ENCODE measurements at regions not wholly inside any gene's neighbourhood (a gene's known extent, or its start where the extent isn't known, plus 50 kb on each side); places are given as distances from the start of the nearest gene placed in this dataset.
"Not testable (repeated sequence)": the region's sequence is repeated elsewhere in the genome, so short reads cannot be mapped to it uniquely, and the experiment has no call there.

DNA sequence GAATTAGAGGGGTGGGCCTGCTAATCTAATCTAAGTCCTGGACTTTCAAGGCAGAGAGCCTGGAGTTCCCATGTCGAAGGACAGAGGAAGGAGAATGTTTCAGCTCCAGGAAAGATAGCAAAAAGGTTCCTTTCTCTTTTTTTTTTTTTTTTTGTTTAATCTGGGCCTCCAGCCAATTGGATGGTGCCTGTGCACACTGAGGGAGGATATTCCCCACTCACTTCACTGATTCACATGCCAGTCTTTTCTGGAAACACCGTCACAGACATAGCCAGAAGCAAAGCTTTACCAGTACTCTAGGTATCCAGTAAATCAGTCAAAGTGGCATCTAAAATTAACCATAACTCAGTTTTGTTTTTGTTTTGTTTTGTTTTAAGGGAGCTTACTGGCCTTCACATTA, 721.1 kb downstream of the TENT5A start:
- TF ChIP-seq, protein P1, sequence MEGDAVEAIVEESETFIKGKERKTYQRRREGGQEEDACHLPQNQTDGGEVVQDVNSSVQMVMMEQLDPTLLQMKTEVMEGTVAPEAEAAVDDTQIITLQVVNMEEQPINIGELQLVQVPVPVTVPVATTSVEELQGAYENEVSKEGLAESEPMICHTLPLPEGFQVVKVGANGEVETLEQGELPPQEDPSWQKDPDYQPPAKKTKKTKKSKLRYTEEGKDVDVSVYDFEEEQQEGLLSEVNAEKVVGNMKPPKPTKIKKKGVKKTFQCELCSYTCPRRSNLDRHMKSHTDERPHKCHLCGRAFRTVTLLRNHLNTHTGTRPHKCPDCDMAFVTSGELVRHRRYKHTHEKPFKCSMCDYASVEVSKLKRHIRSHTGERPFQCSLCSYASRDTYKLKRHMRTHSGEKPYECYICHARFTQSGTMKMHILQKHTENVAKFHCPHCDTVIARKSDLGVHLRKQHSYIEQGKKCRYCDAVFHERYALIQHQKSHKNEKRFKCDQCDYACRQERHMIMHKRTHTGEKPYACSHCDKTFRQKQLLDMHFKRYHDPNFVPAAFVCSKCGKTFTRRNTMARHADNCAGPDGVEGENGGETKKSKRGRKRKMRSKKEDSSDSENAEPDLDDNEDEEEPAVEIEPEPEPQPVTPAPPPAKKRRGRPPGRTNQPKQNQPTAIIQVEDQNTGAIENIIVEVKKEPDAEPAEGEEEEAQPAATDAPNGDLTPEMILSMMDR (IDR thresholded peaks at IDR 0.05; ENCODE audit: unreplicated experiment): no peak
- Mint-ChIP-seq H3K36me3 (ENCODE audit: insufficient read depth) (no peaks in the 10 kb centered on the region), H3K27ac (no peak overlapping the region), H3K4me3 (ENCODE audit: low read depth) (no peak overlapping the region), H3K9me3 (ENCODE audit: low read depth) (peaks cover 5% of the 10 kb centered on the region), H3K27me3 (no peaks in the 10 kb centered on the region), H3K4me1 (ENCODE audit: low read depth) (no peaks in the 10 kb centered on the region)
- no peak for DNase-seq (ENCODE audit: low spot score, unreplicated experiment)

DNA sequence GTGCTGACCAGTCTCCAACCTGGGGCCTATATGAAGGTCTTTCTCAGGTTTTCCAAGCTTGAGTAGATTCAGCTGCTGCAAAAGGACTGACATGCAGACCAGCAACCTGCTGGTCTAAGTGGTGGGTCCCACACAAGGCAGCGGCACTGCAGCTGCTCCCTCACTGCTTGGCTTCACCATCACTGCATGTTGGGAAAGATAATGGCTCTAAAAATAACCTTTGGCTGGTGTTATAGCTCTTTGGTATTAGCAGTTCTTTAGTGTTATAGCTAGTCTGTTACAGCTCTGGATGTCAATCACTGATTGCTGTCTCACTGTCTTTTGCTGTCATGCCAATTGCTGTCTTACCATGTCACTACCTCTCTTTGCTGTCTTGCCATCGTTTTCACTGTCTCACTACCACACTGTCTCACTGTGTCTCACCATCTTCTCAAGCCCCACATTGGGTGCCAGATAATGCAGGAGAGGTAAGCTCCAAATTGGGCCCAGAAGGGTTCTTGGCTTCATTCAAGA, 726.4 kb downstream of the TENT5A start:
- no peak for DNase-seq (ENCODE audit: low spot score, unreplicated experiment)
- Mint-ChIP-seq H3K27ac (no peak overlapping the region), H3K4me1 (ENCODE audit: low read depth) (no peaks in the 10 kb centered on the region), H3K36me3 (ENCODE audit: insufficient read depth) (no peaks in the 10 kb centered on the region), H3K4me3 (ENCODE audit: low read depth) (no peak overlapping the region), H3K9me3 (ENCODE audit: low read depth) (peaks cover 25% of the 10 kb centered on the region), H3K27me3 (no peaks in the 10 kb centered on the region)
- TF ChIP-seq, protein P1 (IDR thresholded peaks at IDR 0.05; ENCODE audit: unreplicated experiment): no peak

DNA sequence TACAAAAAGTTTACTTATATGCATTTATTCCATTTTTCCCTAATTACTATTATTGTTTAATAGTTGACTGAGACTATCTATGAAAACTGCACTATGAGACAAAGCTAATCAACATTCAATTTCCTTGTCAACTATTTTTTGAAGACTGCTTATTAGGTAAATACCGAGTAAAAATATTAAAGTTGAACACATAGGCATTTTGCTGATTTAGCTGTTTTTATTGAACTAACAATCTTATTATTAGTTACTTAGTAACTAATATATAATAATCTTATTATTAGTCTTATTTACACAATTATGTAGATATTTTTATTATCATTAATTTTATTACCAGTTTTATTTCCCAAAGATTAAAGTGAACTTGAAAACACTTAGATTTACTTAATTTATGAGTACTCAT, 728.8 kb downstream of the TENT5A start:
- Mint-ChIP-seq H3K4me1 (ENCODE audit: low read depth) (no peaks in the 10 kb centered on the region), H3K4me3 (ENCODE audit: low read depth) (no peak overlapping the region), H3K9me3 (ENCODE audit: low read depth) (peaks cover 35% of the 10 kb centered on the region), H3K36me3 (ENCODE audit: insufficient read depth) (no peaks in the 10 kb centered on the region), H3K27ac (no peak overlapping the region), H3K27me3 (no peaks in the 10 kb centered on the region)
- DNase-seq (ENCODE audit: low spot score, unreplicated experiment): no peak
- TF ChIP-seq, protein P1 (IDR thresholded peaks at IDR 0.05; ENCODE audit: unreplicated experiment): no peak

- no peak for DNase-seq (ENCODE audit: low spot score, unreplicated experiment)
- no peaks in the 10 kb centered on the region for H3K36me3 Mint-ChIP-seq (ENCODE audit: insufficient read depth)
- TF ChIP-seq, protein P1 (IDR thresholded peaks at IDR 0.05; ENCODE audit: unreplicated experiment): no peak
- H3K4me1 Mint-ChIP-seq (ENCODE audit: low read depth): no peaks in the 10 kb centered on the region
- H3K27me3 Mint-ChIP-seq: no peaks in the 10 kb centered on the region
- peaks cover 31% of the 10 kb centered on the region for H3K9me3 Mint-ChIP-seq (ENCODE audit: low read depth)
- no peak overlapping the region for H3K4me3 Mint-ChIP-seq (ENCODE audit: low read depth)
- H3K27ac Mint-ChIP-seq: no peak overlapping the region
Observed at GRCh38 chr6:81023007-81023582, 729.4 kb downstream of the TENT5A start.

- H3K27me3 Mint-ChIP-seq; DNase-seq (ENCODE audit: low spot score, unreplicated experiment); H3K4me1 Mint-ChIP-seq (ENCODE audit: low read depth); H3K27ac Mint-ChIP-seq; H3K4me3 Mint-ChIP-seq (ENCODE audit: low read depth); H3K36me3 Mint-ChIP-seq (ENCODE audit: insufficient read depth): not testable (repeated sequence)
- H3K9me3 Mint-ChIP-seq (ENCODE audit: low read depth): peaks cover 28% of the 10 kb centered on the region
Observed at GRCh38 chr6:81017586-81017985, 734.9 kb downstream of the TENT5A start.

GRCh38 chr6:81003894-81004293, 748.6 kb downstream of the TENT5A start:
- H3K4me3 Mint-ChIP-seq (ENCODE audit: low read depth): no peak overlapping the region
- H3K27ac Mint-ChIP-seq: no peak overlapping the region
- H3K4me1 Mint-ChIP-seq (ENCODE audit: low read depth): no peaks in the 10 kb centered on the region
- DNase-seq (ENCODE audit: low spot score, unreplicated experiment): no peak
- H3K36me3 Mint-ChIP-seq (ENCODE audit: insufficient read depth): no peaks in the 10 kb centered on the region
- no peaks in the 10 kb centered on the region for H3K27me3 Mint-ChIP-seq
- TF ChIP-seq, protein P1 (IDR thresholded peaks at IDR 0.05; ENCODE audit: unreplicated experiment): no peak
- peaks cover 13% of the 10 kb centered on the region for H3K9me3 Mint-ChIP-seq (ENCODE audit: low read depth)
